Activated CD4-positive, alpha-beta T cell treated with anti-CD3 and anti-CD28 coated beads, Interleukin-2, amount 50 U/mL, for 16 hours (primary cell): ENCODE measurements at regions not wholly inside any gene's neighbourhood (a gene's known extent, or its start where the extent isn't known, plus 50 kb on each side); places are given as distances from the start of the nearest gene placed in this dataset.

Experiments used
- DNase-seq: peaks from one replicate; pipeline ENCODE4 v3.0.0-alpha.2; 2020

DNA sequence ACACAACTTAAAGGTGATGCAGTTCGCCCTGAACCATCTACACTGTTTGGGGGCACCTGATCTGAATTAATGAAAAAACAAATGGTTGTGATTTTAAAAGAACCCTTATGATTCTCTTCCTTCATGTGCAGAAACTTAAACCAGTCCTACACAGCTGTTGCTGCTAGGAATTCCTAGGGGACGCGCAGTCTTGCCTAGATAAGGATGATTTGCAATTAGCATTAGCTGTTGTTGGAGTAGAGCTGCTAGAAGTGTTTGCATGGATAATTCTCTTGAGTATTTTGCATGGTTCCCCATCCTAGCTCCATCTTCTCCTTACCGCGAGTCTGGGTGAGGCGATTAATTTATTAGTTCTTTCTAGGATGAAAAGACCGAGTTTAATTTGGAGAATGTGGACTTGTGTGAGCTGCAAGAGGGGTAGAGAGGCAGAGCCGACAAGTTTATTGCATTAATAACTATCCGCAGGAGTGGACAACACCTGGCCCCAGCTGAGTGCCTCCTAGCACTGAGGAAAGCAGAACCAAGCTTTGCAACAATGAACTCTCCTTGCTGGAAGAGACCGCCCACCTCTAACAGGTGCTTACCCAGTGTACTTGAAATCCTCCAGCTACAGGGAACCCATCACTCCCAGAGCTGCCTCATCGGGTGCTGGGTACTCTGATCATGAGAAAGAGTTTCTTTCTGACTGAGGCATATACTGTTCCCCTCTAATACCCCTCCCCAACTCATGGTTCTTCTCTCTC lies 75.0 kb upstream of the WNT7A start:
- no peak for DNase-seq

DNA sequence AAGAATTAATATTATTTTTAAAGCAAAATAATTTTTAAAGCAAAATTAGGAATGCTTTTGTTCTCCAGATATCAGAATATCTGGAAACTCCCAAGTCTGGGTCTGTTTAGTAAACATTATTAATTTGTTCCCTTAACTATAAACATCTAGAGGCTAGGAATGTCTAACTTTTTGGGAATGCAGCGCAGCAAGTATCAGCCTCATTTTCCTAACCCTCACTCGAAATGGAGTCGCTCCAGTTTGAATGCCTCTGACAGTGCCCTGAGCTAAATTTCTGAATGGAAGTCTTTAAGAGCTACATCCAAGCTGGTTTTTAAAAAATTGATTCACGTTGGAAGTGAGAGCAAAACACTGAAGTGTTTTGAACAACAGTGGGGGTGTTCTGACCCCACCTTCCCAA lies 74.4 kb upstream of the WNT7A start:
- no peak for DNase-seq

DNA sequence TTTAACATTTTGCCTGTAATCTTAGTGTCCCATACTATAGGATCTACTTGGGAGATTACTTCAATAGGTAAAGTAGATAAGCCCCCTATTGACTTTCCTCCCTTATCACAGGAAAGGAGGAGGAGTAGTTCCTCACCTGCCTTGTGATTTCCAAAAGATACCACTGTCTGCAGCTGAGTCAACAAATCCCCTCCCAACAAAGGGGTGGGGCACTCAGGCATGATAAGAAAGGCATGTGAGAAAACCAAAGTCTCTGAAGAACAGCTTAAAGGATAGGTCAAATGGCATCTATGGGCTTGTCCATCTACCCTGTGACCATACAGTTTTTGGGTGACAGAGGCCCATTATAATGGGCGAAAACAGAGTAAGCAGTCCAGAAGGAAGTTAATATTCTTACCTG lies 71.3 kb upstream of the WNT7A start:
- no peak for DNase-seq

DNA sequence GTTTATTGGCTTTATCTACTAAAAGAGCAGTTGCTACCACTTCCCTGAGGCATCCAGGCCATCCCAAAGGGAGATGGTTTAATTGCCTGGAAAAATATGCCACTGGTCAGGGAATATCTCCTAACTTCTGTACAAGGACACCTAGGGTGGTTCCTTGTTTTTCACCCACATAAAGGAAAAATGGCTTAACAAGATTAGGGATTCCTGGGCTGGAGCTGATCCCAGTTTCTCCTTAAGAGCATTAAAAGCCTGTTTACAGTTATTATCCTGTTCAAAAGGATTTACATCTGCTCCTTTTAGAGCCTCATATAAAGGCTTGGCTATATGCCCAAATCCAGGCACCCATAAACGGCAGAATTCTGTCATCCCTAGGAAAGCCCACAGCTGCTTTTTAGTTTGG lies 70.2 kb upstream of the WNT7A start:
- no peak for DNase-seq

DNA sequence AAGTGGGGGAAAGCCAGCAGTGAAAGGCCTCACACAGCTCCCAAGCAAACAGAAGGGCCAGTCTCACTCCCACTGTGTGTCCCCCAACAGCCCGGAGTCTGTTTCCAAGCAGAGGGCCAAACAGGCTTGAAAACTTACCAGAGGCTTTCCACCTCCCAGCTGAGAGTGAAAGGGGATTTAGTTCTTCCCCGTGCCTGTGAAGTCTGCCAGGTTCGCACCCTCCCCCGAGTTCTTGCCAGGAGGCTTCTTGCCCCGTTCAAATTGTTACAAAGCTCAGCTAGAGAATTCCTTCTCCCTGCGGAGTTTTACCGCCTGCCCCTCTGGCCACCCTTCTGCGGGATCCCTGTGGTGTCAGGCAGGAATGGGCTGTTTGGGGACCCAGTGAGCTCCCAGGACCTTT lies 68.0 kb upstream of the WNT7A start:
- DNase-seq, result no peak

DNA sequence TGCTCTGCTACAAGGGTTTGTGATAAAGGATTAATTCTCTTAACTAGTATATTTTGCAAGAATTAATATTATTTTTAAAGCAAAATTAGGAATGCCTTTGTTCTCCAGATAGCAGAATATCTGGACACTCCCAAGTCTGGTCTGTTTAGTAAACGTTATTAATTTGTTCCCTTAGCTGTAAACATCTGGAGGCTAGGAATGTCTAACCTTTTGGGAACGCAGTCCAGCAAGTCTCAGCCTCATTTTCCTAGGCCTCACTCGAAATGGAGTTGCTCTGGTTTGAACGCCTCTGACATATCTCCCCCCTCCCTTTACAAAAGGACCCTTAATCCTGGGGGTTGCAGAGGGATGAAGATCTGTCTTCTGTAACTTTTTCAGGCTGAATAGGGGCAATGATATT lies 59.3 kb upstream of the WNT7A start:
- no peak for DNase-seq

DNA sequence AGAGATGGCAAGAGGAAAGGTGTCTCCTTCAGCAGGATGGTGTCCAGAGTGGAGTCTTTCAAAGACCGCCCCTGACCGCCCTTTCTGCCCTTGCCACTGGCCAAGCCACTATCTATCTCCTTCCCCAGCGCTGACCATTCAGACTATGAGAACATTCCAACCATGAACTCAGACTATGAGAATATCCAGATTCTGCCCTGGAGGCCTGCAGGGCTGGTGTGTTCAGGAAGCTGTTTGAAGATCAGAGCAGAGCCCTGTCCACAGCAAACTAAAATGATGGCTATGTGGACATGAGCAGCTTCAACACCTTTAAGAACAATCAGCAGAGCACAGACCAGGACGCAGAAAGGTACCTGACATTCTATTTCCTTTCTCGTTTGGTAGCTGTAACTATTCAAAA lies 57.3 kb upstream of the WNT7A start:
- DNase-seq, result no peak

DNA sequence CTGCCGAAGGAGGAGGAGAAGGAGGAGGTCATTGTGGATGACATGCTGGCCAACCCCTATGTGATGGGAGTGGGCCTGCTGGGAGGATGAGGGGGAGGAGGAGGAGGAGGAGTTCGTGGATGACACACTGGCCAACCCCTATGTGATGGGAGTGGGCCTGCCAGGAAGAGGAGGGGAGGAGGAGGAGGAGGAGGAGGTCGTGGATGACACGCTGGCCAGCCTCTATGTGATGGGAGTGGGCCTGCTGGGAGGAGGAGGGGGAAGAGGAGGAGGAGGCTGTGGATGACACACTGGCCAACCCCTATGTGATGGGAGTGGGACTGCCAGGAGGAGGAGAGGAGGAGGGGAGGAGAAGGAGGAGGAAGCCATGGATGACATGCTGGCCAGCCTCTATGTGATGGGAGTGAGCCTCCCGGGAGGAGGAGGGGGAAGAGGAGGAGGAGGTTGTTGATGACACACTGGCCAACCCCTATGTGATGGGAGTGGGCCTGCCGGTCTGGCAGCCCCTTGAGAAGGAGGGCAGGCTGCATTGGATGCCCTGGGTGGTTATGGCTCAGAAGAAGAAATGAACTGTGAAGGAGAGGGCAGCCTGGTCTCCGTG lies 55.7 kb upstream of the WNT7A start:
- DNase-seq, result no peak

DNA sequence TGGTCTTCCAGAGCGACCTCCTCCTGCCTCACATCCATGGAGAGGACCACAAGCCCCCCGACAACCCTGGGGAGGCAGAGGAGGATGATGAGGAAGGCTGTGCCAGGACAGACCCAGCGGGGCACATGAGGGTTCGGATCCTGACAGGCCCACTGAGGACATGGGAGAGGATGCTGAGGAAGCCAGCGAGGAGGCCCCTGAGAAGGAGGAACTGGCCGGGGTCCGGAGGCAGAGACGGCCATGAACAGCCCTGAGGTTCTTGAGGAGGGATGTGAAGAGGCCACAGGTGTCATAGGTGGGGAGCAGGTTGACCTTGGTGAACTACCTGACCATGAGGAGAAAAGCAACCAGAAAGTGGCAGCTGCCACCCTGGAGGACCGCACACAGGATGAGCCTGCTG lies 54.9 kb upstream of the WNT7A start:
- no peak for DNase-seq

DNA sequence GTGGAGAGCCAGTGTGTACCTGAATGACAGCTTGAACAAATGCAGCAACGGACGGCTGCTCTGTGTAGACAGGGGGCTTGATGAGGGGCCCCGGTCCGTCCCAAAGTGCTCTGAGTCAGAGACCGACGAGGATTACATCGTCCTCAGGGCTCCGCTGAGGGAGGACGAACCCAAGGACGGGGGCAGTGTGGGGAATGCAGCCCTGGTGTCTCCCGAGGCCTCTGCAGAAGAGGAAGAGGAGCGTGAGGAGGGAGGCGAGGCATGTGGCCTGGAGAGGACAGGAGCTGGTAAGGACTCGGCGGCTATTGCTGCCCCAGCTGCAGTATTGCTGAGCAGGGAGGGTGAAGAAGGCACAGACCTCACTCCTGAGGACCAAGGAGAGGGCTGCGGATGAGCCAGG lies 54.4 kb upstream of the WNT7A start:
- DNase-seq, result no peak

DNA sequence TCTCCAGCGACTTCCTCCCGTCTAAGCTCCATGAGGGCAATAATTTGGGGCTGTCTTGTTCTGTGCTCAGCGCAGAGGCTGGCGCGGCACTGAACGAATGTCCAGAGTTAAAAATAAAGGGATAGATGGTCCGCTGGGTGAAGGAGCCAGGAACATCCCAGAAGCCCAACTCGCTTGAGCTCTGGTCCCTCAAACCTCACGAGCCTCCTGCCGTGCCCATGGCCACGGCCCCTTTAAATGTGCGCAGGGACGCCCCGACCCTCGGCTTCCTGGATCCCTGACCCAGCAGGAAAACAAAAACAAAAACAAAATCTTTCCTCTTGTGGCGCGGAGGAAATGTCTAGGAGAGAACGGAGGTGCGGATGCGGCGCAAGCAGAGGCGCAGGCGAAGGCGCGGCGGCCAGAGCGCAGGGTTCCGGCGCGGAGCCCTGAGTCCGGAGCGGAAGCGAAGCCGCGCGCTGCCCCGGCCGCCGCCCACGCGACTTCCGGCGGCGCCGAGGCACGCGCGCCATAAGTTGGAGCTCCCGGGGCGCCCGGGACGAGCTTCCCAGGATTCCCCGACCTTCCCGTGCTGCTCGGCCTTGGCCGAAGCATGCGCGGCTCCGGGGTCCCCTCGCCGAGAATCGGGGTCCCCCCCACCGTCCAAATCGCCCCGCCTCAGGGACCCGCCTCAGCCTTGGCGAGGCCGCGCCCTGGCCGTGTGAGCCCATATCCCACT lies 52.9 kb upstream of the WNT7A start:
- DNase-seq, result no peak

DNA sequence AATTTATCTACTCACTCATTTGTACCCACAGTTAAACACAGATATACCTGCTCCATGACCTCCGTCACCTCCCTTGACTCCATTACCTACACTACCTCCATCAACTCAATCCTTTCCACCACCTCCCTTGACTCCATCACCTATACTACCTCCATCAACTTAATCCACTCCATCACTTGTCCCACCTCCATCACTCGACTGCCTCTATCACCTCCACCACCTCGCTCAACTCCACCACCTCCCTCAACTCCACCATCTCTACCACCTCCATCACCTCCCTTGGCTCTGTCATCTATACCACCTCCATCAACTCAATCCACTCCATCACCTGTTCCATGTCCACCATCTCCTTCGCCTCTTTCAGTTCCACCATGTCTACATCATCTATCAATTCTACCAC lies 51.3 kb upstream of the WNT7A start:
- DNase-seq, result no peak
